RWPE2 (cell line): ENCODE measurements at regions not wholly inside any gene's neighbourhood (a gene's known extent, or its start where the extent isn't known, plus 50 kb on each side); places are given as distances from the start of the nearest gene placed in this dataset.

Experiments
- ATAC-seq: fragments of 200-7000 bp; cut with Tn5 transposase; 3 replicates; pipeline ENCODE4 v1.9.1; 2021; ENCODE audit warnings: low read depth
- DNase-seq: peaks from one replicate; pipeline ENCODE4 v3.0.0-alpha.2; 2020; ENCODE audit warnings: low spot score
- H3K27ac ChIP-seq: fragments of 450-650 bp; 2 replicates; pipeline ENCODE4 v1.5.1; 2017; ENCODE audit warnings: mild to moderate bottlenecking; ENCODE audit not compliant: poor library complexity, severe bottlenecking
- H3K27me3 ChIP-seq: fragments of 250-450 bp; sonication (Bioruptor Pico); 2 replicates; pipeline ENCODE4 v1.5.1; 2021; ENCODE audit warnings: mild to moderate bottlenecking, moderate library complexity; ENCODE audit not compliant: insufficient read depth, poor library complexity, severe bottlenecking
- H3K36me3 ChIP-seq: fragments of 250-450 bp; sonication (Bioruptor Pico); 2 replicates; pipeline ENCODE4 v1.5.1; 2020; ENCODE audit warnings: low read depth, mild to moderate bottlenecking, moderate library complexity
- H3K4me1 ChIP-seq: fragments of 250-450 bp; sonication (Bioruptor Pico); 2 replicates; pipeline ENCODE4 v1.5.1; 2021; ENCODE audit warnings: mild to moderate bottlenecking, moderate library complexity; ENCODE audit not compliant: insufficient read depth, poor library complexity, severe bottlenecking
- H3K4me3 ChIP-seq: fragments of 250-450 bp; sonication (Bioruptor Pico); 2 replicates; pipeline ENCODE4 v1.5.1; 2021; ENCODE audit warnings: mild to moderate bottlenecking, moderate library complexity; ENCODE audit not compliant: severe bottlenecking
- H3K9me3 ChIP-seq: fragments of 250-450 bp; sonication (Bioruptor Pico); 2 replicates; pipeline ENCODE4 v1.5.1; 2021; ENCODE audit warnings: mild to moderate bottlenecking, moderate library complexity; ENCODE audit not compliant: severe bottlenecking
- TF ChIP-seq, protein P1 (sequence below): fragments of 450-650 bp; IDR thresholded peaks from one replicate; pipeline ENCODE4 v1.5.1; 2017; ENCODE audit warnings: mild to moderate bottlenecking, moderate library complexity; ENCODE audit not compliant: poor library complexity, severe bottlenecking

DNA sequence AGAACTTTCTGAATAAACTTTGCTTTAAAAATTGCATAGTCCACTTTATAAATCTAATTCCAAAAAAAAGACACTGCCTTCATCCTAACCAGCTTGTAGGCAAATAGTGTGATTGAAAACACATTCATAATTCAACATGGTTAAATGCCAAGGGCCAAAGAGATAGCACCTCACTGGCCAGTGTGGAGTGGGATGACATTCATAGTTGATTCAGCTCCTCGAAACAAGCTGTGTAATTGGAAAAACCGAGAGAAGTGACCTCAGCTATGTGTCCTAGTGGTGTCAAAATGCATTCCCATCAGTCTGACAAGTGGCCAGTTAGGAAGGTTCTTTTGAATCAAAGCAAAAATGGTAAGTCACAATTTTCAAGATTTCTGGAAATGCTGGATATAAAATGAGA, 1068.5 kb upstream of the CELF4 start:
- no peaks in the 10 kb centered on the region for H3K36me3 ChIP-seq
- DNase-seq (no peak), ATAC-seq (no peak)
- H3K4me3 ChIP-seq: no peak overlapping the region
- H3K9me3 ChIP-seq: no peaks in the 10 kb centered on the region
- H3K27me3 ChIP-seq: peaks cover 3% of the 10 kb centered on the region
- TF ChIP-seq, protein P1, sequence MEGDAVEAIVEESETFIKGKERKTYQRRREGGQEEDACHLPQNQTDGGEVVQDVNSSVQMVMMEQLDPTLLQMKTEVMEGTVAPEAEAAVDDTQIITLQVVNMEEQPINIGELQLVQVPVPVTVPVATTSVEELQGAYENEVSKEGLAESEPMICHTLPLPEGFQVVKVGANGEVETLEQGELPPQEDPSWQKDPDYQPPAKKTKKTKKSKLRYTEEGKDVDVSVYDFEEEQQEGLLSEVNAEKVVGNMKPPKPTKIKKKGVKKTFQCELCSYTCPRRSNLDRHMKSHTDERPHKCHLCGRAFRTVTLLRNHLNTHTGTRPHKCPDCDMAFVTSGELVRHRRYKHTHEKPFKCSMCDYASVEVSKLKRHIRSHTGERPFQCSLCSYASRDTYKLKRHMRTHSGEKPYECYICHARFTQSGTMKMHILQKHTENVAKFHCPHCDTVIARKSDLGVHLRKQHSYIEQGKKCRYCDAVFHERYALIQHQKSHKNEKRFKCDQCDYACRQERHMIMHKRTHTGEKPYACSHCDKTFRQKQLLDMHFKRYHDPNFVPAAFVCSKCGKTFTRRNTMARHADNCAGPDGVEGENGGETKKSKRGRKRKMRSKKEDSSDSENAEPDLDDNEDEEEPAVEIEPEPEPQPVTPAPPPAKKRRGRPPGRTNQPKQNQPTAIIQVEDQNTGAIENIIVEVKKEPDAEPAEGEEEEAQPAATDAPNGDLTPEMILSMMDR: no peak
- H3K27ac ChIP-seq: no peak overlapping the region
- no peaks in the 10 kb centered on the region for H3K4me1 ChIP-seq

DNA sequence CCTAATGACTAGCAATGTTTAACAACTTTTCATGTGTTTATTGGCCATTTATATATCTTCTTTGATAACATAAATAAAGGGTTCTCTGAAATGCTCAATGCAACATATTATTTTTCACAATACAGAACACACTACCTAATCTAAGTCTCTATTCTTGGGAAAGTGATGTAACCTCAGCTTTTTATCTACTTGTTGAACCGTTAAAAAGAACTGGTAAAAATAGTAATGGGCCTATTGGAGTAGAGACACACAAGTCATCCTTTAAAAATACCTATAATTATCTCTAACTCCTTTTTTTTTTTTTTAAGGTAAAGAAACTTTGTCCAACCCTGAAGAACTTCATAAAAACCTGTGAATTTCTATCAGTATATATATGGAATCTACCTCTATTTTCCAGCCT, 1067.7 kb upstream of the CELF4 start:
- Histone ChIP-seq H3K4me1 (no peaks in the 10 kb centered on the region), H3K36me3 (no peaks in the 10 kb centered on the region), H3K27ac (no peak overlapping the region), H3K9me3 (no peaks in the 10 kb centered on the region), H3K4me3 (no peak overlapping the region), H3K27me3 (peaks cover 3% of the 10 kb centered on the region)
- DNase-seq: no peak
- ATAC-seq: no peak
- TF ChIP-seq, protein P1: no peak

DNA sequence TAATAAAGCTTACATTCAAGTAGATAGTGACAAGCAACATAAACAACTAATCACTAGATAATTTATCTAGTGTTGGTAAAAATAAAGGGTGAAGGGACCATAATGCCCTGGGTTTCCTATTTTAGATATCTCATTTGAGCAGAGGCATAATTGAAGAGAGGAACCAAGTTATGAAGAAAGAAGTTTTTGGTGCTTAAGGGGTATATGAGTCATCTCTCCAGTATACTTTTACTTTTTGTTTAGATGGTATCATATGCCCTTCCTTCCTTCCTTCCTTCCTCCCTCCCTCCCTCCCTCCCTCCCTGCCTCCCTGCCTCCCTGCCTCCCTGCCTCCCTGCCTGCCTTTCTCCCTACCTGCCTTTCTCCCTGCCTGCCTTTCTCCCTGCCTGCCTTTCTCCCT, 1053.5 kb upstream of the CELF4 start:
- H3K27me3 ChIP-seq: peaks cover 7% of the 10 kb centered on the region
- H3K4me1 ChIP-seq: no peaks in the 10 kb centered on the region
- no peaks in the 10 kb centered on the region for H3K36me3 ChIP-seq
- DNase-seq (no peak), ATAC-seq (no peak)
- no peak overlapping the region for H3K4me3 ChIP-seq
- H3K27ac ChIP-seq: no peak overlapping the region
- TF ChIP-seq, protein P1: no peak
- H3K9me3 ChIP-seq: no peaks in the 10 kb centered on the region

DNA sequence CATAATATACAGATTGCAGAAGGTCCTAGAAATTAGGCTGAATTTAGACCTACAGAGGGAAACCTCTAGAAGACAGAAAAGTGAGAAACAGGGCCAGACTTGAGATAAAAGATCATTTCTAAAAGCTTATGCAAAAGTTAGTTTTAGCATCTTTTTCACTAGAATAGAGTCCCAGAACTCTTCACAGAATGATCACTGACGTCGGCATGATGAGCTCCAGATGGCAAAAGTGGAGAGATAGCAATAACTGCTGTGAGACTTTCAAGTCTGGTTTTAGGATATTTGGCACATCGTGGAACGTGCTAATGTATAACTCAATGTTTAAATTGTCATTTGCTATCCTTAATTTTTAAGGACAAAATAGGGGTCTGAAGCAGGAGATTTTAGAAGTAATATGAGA, 1050.7 kb upstream of the CELF4 start:
- no peak for DNase-seq
- Histone ChIP-seq H3K36me3 (no peaks in the 10 kb centered on the region), H3K9me3 (no peaks in the 10 kb centered on the region), H3K4me1 (no peaks in the 10 kb centered on the region), H3K27me3 (peaks cover 3% of the 10 kb centered on the region), H3K4me3 (no peak overlapping the region), H3K27ac (no peak overlapping the region)
- no peak for ATAC-seq
- TF ChIP-seq, protein P1: no peak

DNA sequence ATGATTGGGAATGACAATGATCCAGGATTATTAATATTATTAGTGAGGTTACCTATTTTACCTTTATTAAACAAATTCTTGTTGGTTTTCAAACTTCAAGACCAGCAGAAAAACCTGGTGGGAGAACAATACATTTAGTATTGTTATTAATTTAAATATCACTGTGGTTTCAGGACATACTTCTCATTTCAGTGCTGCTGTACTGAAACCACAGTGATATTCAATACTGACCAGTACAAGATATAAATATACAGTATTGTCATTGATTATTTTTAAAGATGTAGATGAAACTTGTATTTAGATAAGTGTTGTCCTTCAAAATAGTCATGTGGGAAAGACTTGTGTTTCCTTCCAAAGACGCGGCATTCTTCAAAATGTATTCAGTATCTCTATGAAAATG, 1047.3 kb upstream of the CELF4 start:
- H3K36me3 ChIP-seq: no peaks in the 10 kb centered on the region
- H3K9me3 ChIP-seq: no peaks in the 10 kb centered on the region
- ATAC-seq (no peak), DNase-seq (no peak)
- peaks cover 3% of the 10 kb centered on the region for H3K27me3 ChIP-seq
- no peaks in the 10 kb centered on the region for H3K4me1 ChIP-seq
- TF ChIP-seq, protein P1: no peak
- no peak overlapping the region for H3K27ac ChIP-seq
- no peak overlapping the region for H3K4me3 ChIP-seq
